NT2/D1 (cell line): ENCODE measurements at regions not wholly inside any gene's neighbourhood (a gene's known extent, or its start where the extent isn't known, plus 50 kb on each side); places are given as distances from the start of the nearest gene placed in this dataset.

ENCODE experiments used
- SUZ12 ChIP-seq: IDR thresholded peaks from 2 replicates; pipeline ENCODE4 v1.6.1; 2011; ENCODE audit not compliant: insufficient read length, insufficient read depth; ENCODE audit errors: extremely low read depth
- ZNF274 ChIP-seq: IDR thresholded peaks from 2 replicates; pipeline ENCODE4 v1.6.1; 2011; ENCODE audit warnings: mild to moderate bottlenecking, low read depth, low read length

GRCh38 chr2:45285311-45285710, 276.1 kb upstream of the SIX2 start:
- TF ChIP-seq ZNF274 (no peak), SUZ12 (no peak)
